ENCODE measurements at regions not wholly inside any gene's neighbourhood (a gene's known extent, or its start where the extent isn't known, plus 50 kb on each side); places are given as distances from the start of the nearest gene placed in this dataset.

GRCh38 chr4:14035076-14035475 is 407.6 kb upstream of the BOD1L1 start:
- Mint-ChIP-seq H3K27ac (no peak overlapping the region), H3K9me3 (no peaks in the 10 kb centered on the region), H3K27me3 (ENCODE audit: insufficient read depth) (no peaks in the 10 kb centered on the region), H3K36me3 (ENCODE audit: low read depth) (no peaks in the 10 kb centered on the region), H3K4me3 (no peak overlapping the region), H3K4me1 (ENCODE audit: low read depth) (no peaks in the 10 kb centered on the region)
- intact Hi-C loops (cut with micrococcal nuclease), result no loop called here
- no peak for DNase-seq (ENCODE audit: low spot score)

GRCh38 chr4:14043203-14043602 is 415.7 kb upstream of the BOD1L1 start:
- intact Hi-C loops (cut with micrococcal nuclease), result no loop called here

GRCh38 chr4:14046642-14047041 is 419.1 kb upstream of the BOD1L1 start:
- Mint-ChIP-seq H3K27ac (no peak overlapping the region), H3K36me3 (ENCODE audit: low read depth) (no peaks in the 10 kb centered on the region), H3K9me3 (peaks cover 5% of the 10 kb centered on the region), H3K4me3 (no peak overlapping the region), H3K27me3 (ENCODE audit: insufficient read depth) (no peaks in the 10 kb centered on the region), H3K4me1 (ENCODE audit: low read depth) (no peaks in the 10 kb centered on the region)
- intact Hi-C loops (cut with micrococcal nuclease), result no loop called here
- no peak for DNase-seq (ENCODE audit: low spot score)

More at GRCh38 chr4:14043203-14043602, 415.7 kb upstream of the BOD1L1 start:
- H3K27me3 Mint-ChIP-seq (ENCODE audit: insufficient read depth), result no peaks in the 10 kb centered on the region
- H3K9me3 Mint-ChIP-seq, result no peaks in the 10 kb centered on the region
- no peaks in the 10 kb centered on the region for H3K4me1 Mint-ChIP-seq (ENCODE audit: low read depth)
- no peak overlapping the region for H3K4me3 Mint-ChIP-seq
- H3K27ac Mint-ChIP-seq, result no peak overlapping the region
- no peak for DNase-seq (ENCODE audit: low spot score)
- no peaks in the 10 kb centered on the region for H3K36me3 Mint-ChIP-seq (ENCODE audit: low read depth)

GRCh38 chr4:14047840-14048239 is 420.3 kb upstream of the BOD1L1 start:
- Mint-ChIP-seq H3K4me1 (ENCODE audit: low read depth) (no peaks in the 10 kb centered on the region), H3K27ac (no peak overlapping the region), H3K36me3 (ENCODE audit: low read depth) (no peaks in the 10 kb centered on the region), H3K4me3 (no peak overlapping the region), H3K27me3 (ENCODE audit: insufficient read depth) (no peaks in the 10 kb centered on the region), H3K9me3 (peaks cover 5% of the 10 kb centered on the region)
- intact Hi-C loops (cut with micrococcal nuclease), result no loop called here
- DNase-seq (ENCODE audit: low spot score), result no peak

GRCh38 chr4:14049946-14050345 is 422.4 kb upstream of the BOD1L1 start:
- Mint-ChIP-seq H3K27me3 (ENCODE audit: insufficient read depth) (no peaks in the 10 kb centered on the region), H3K4me1 (ENCODE audit: low read depth) (no peaks in the 10 kb centered on the region), H3K27ac (no peak overlapping the region), H3K36me3 (ENCODE audit: low read depth) (no peaks in the 10 kb centered on the region), H3K9me3 (peaks cover 5% of the 10 kb centered on the region), H3K4me3 (no peak overlapping the region)
- intact Hi-C loops (cut with micrococcal nuclease), result no loop called here
- DNase-seq (ENCODE audit: low spot score), result no peak

- peaks cover 5% of the 10 kb centered on the region for H3K9me3 Mint-ChIP-seq
- H3K4me1 Mint-ChIP-seq (ENCODE audit: low read depth), result no peaks in the 10 kb centered on the region
- no peak overlapping the region for H3K27ac Mint-ChIP-seq
- H3K36me3 Mint-ChIP-seq (ENCODE audit: low read depth), result no peaks in the 10 kb centered on the region
- intact Hi-C loops (cut with micrococcal nuclease), result no loop called here
- no peak overlapping the region for H3K4me3 Mint-ChIP-seq
- DNase-seq (ENCODE audit: low spot score), result no peak
- H3K27me3 Mint-ChIP-seq (ENCODE audit: insufficient read depth), result no peaks in the 10 kb centered on the region
Measured at GRCh38 chr4:14053291-14053690, 425.8 kb upstream of the BOD1L1 start.

- intact Hi-C loops (cut with micrococcal nuclease), result no loop called here
- no peak for DNase-seq (ENCODE audit: low spot score)
- H3K27ac Mint-ChIP-seq, result no peak overlapping the region
- no peaks in the 10 kb centered on the region for H3K27me3 Mint-ChIP-seq (ENCODE audit: insufficient read depth)
- no peaks in the 10 kb centered on the region for H3K4me1 Mint-ChIP-seq (ENCODE audit: low read depth)
- H3K36me3 Mint-ChIP-seq (ENCODE audit: low read depth), result no peaks in the 10 kb centered on the region
- no peak overlapping the region for H3K4me3 Mint-ChIP-seq
- H3K9me3 Mint-ChIP-seq, result peaks cover 10% of the 10 kb centered on the region
Measured at GRCh38 chr4:14054391-14054790, 426.9 kb upstream of the BOD1L1 start.

GRCh38 chr4:14059006-14059405 is 431.5 kb upstream of the BOD1L1 start:
- peaks cover 5% of the 10 kb centered on the region for H3K9me3 Mint-ChIP-seq

GRCh38 chr4:14064984-14065383 is 437.5 kb upstream of the BOD1L1 start:
- no peaks in the 10 kb centered on the region for H3K9me3 Mint-ChIP-seq
- H3K4me3 Mint-ChIP-seq, result no peak overlapping the region
- DNase-seq (ENCODE audit: low spot score), result no peak
- H3K27ac Mint-ChIP-seq, result no peak overlapping the region
- intact Hi-C loops (cut with micrococcal nuclease), result no loop called here
- H3K27me3 Mint-ChIP-seq (ENCODE audit: insufficient read depth), result no peaks in the 10 kb centered on the region
- H3K36me3 Mint-ChIP-seq (ENCODE audit: low read depth), result no peaks in the 10 kb centered on the region
- no peaks in the 10 kb centered on the region for H3K4me1 Mint-ChIP-seq (ENCODE audit: low read depth)

More at GRCh38 chr4:14059006-14059405, 431.5 kb upstream of the BOD1L1 start:
- H3K27ac Mint-ChIP-seq, result no peak overlapping the region
- no peaks in the 10 kb centered on the region for H3K4me1 Mint-ChIP-seq (ENCODE audit: low read depth)
- intact Hi-C loops (cut with micrococcal nuclease), result no loop called here
- H3K27me3 Mint-ChIP-seq (ENCODE audit: insufficient read depth), result no peaks in the 10 kb centered on the region
- no peaks in the 10 kb centered on the region for H3K36me3 Mint-ChIP-seq (ENCODE audit: low read depth)
- no peak overlapping the region for H3K4me3 Mint-ChIP-seq
- DNase-seq (ENCODE audit: low spot score), result no peak

GRCh38 chr4:14065406-14065805 is 437.9 kb upstream of the BOD1L1 start:
- no peaks in the 10 kb centered on the region for H3K9me3 Mint-ChIP-seq
- DNase-seq (ENCODE audit: low spot score), result no peak
- H3K27me3 Mint-ChIP-seq (ENCODE audit: insufficient read depth), result no peaks in the 10 kb centered on the region
- no peaks in the 10 kb centered on the region for H3K4me1 Mint-ChIP-seq (ENCODE audit: low read depth)
- H3K27ac Mint-ChIP-seq, result no peak overlapping the region
- H3K4me3 Mint-ChIP-seq, result no peak overlapping the region
- no peaks in the 10 kb centered on the region for H3K36me3 Mint-ChIP-seq (ENCODE audit: low read depth)
- intact Hi-C loops (cut with micrococcal nuclease), result no loop called here

- intact Hi-C loops (cut with micrococcal nuclease), result no loop called here
- Mint-ChIP-seq H3K27ac (no peak overlapping the region), H3K9me3 (peaks cover 8% of the 10 kb centered on the region), H3K36me3 (ENCODE audit: low read depth) (no peaks in the 10 kb centered on the region), H3K27me3 (ENCODE audit: insufficient read depth) (no peaks in the 10 kb centered on the region), H3K4me3 (no peak overlapping the region), H3K4me1 (ENCODE audit: low read depth) (no peaks in the 10 kb centered on the region)
- DNase-seq (ENCODE audit: low spot score), result no peak
Measured at GRCh38 chr4:14066979-14067378, 439.5 kb upstream of the BOD1L1 start.

- H3K27ac Mint-ChIP-seq, result no peak overlapping the region
- no peaks in the 10 kb centered on the region for H3K36me3 Mint-ChIP-seq (ENCODE audit: low read depth)
- intact Hi-C loops (cut with micrococcal nuclease), result no loop called here
- DNase-seq (ENCODE audit: low spot score), result no peak
- H3K4me1 Mint-ChIP-seq (ENCODE audit: low read depth), result no peaks in the 10 kb centered on the region
- H3K9me3 Mint-ChIP-seq, result peaks cover 23% of the 10 kb centered on the region
- no peaks in the 10 kb centered on the region for H3K27me3 Mint-ChIP-seq (ENCODE audit: insufficient read depth)
- H3K4me3 Mint-ChIP-seq, result no peak overlapping the region
Measured at GRCh38 chr4:14069886-14070285, 442.4 kb upstream of the BOD1L1 start.

GRCh38 chr4:14070289-14070880 is 442.9 kb upstream of the BOD1L1 start:
- Mint-ChIP-seq H3K36me3 (ENCODE audit: low read depth) (no peaks in the 10 kb centered on the region), H3K27me3 (ENCODE audit: insufficient read depth) (no peaks in the 10 kb centered on the region), H3K4me3 (no peak overlapping the region), H3K9me3 (peaks cover 23% of the 10 kb centered on the region), H3K4me1 (ENCODE audit: low read depth) (no peaks in the 10 kb centered on the region), H3K27ac (no peak overlapping the region)
- intact Hi-C loops (cut with micrococcal nuclease), result no loop called here
- no peak for DNase-seq (ENCODE audit: low spot score)

GRCh38 chr4:14072506-14072905 is 445.0 kb upstream of the BOD1L1 start:
- no peaks in the 10 kb centered on the region for H3K27me3 Mint-ChIP-seq (ENCODE audit: insufficient read depth)
- peaks cover 23% of the 10 kb centered on the region for H3K9me3 Mint-ChIP-seq
- no peaks in the 10 kb centered on the region for H3K36me3 Mint-ChIP-seq (ENCODE audit: low read depth)
- no peak for DNase-seq (ENCODE audit: low spot score)
- no peak overlapping the region for H3K4me3 Mint-ChIP-seq
- intact Hi-C loops (cut with micrococcal nuclease), result no loop called here
- H3K4me1 Mint-ChIP-seq (ENCODE audit: low read depth), result no peaks in the 10 kb centered on the region
- no peak overlapping the region for H3K27ac Mint-ChIP-seq

Data from activated T-helper 1 cell treated with anti-CD3 and anti-CD28 coated beads, Interleukin-12 subunit alpha, Interleukin-12 subunit beta, Interleukin-2, Interleukin-4 antibody, amounts not matched to agents 30 ng/mL and 10 ng/mL and 1 ng/mL, durations not matched to agents 14 hours and 24 hours and 36 hours (primary cell).